GM18517 (cell line): ENCODE measurements at regions not wholly inside any gene's neighbourhood (a gene's known extent, or its start where the extent isn't known, plus 50 kb on each side); places are given as distances from the start of the nearest gene placed in this dataset.
"Not testable (repeated sequence)": the region's sequence is repeated elsewhere in the genome, so short reads cannot be mapped to it uniquely, and the experiment has no call there.

Experiments
- ATAC-seq: cut with Tn5 transposase; IDR thresholded peaks from one replicate; pipeline ENCODE4 v1.9.1; 2021; ENCODE audit warnings: mild to moderate bottlenecking, moderate library complexity; ENCODE audit not compliant: unreplicated experiment

DNA sequence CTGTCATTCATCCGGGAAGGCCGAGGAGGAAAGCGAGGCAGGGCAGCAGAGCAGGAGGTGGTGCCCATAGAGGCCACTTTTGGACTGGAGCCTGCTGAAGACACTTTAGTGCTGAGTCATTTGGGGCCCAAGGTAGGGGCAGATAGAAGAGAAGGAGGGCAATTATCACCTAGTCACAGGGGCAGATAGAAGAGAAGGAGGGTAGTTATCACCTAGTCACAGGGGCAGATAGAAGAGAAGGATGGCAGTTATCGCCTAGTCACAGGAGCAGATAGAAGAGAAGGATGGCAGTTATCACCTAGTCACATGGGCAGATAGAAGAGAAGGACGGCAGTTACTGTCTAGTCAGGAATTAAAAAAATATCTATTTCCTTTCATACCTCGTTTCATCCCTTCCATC lies 1372.6 kb downstream of the FOXD4L5 start:
- not testable (repeated sequence) for ATAC-seq

DNA sequence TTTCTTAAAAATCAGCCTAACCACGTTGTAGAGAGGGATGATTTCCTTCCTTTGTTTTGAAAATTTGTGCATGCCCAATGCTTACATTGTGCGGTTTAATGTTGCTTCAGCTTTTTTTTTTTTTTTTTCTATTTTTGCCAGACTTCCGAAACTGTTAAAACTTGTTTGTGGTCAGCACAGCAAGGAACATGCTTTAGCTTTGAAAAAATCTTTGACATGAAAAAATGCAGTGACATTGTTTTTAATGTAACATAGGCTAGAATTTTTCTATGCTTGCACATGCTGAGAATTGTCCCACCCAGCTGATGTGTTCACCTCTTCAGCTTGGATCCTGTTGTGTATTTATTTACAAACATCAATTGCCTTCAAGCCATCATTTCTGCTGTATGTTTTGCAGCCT lies 1375.9 kb downstream of the FOXD4L5 start:
- not testable (repeated sequence) for ATAC-seq

GRCh38 chr9:63899637-63900190 lies 1385.3 kb downstream of the FOXD4L5 start:
- not testable (repeated sequence) for ATAC-seq

DNA sequence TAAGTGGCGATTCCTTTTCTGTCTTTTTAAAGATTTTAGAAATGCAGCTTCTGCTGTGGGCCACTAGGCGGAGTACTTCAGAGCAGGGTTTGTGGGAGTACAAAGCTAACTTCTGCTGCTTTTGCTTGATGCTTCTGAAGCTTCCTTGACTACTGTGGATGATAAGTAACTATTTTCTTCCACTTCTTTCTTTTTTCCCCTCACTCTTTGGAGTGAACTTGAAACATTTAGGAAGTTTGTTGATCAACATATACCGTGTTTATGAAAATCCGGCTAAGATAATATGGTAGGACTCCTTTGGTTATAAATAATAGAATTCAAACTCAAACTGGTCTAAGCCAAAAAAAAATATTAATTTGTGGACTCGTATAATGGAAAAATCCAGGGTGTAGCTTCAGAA lies 1403.6 kb downstream of the FOXD4L5 start:
- ATAC-seq, result not testable (repeated sequence)

- ATAC-seq, result not testable (repeated sequence)
Observed at GRCh38 chr9:63876380-63876779, 1408.6 kb downstream of the FOXD4L5 start.

GRCh38 chr9:63859475-63860215 lies 1425.4 kb downstream of the FOXD4L5 start:
- ATAC-seq, result no peak

- not testable (repeated sequence) for ATAC-seq
Observed at GRCh38 chr9:63859090-63859474, 1425.9 kb downstream of the FOXD4L5 start.

- not testable (repeated sequence) for ATAC-seq
Observed at GRCh38 chr9:63853140-63853751, 1431.8 kb downstream of the FOXD4L5 start.

DNA sequence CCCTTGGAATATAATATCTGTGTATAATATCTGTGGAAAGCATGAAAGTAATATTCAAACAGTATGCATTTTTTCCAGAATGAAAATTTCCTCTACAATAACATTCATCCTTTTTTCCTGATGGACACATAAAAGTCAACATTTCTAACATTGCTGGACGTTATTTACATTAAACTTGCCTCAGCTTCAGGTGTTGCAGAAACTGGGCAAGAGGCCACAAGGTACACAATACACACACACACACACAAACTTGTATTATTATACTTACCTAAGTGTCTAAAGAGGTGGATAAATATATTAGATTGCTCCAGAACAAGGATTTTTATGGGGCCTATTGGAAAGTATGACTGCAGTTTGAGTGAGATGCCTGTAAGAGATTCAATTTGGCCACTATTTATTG lies 1460.2 kb downstream of the FOXD4L5 start:
- ATAC-seq, result not testable (repeated sequence)

DNA sequence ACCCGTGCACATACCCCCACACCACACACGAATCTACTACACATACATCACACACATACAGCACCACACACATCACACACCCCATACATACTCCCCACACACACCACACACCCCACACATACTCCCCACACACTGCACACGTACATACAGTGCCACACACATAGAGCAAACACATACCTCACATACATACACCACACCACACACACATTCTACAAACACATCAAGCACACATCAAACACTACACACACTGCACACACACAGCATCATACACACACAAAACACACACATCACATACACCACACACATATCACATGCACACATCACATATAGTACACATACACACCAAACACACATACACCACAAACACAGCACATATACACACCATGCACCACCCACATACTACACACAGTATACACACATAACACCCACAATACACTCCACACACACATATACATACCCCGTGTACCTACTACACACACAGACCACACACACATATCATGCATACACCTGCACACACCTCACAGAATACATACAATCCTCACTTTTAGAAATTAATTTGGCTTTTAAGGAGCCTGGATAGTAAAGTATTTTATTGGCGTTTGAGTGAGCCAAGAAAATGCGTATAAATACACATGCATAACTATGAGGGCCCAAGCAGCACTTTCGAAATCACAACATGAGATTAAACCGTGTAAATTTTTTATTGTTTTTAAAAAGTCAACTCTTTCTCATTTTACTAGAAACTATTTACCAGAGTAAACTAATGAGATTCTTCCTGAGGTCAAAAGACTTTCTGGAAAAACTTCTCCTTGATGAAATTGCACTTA lies 1461.4 kb downstream of the FOXD4L5 start:
- ATAC-seq, result not testable (repeated sequence)

GRCh38 chr9:63822615-63823374 lies 1462.2 kb downstream of the FOXD4L5 start:
- ATAC-seq, result not testable (repeated sequence)

DNA sequence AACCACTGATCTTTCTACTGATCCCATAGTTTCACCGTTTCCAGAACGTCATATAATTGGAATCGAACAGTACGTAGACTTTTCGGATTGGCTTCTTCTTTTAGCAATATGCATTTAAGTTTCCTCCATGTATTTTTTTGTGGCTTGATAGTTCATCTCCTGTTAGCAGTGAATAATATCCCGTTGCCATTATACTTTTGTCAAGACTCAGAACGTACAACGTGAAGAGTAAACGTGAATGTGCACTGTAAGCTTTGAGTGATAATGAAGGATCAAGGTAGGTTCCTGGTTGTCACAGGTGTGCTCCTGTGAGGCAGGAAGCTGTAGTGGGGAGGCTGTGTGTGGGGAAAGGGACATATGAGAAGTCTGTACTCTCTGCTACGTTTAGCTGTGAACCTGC lies 1463.7 kb downstream of the FOXD4L5 start:
- not testable (repeated sequence) for ATAC-seq

GRCh38 chr9:63820882-63821281 lies 1464.1 kb downstream of the FOXD4L5 start:
- not testable (repeated sequence) for ATAC-seq

- not testable (repeated sequence) for ATAC-seq
Observed at GRCh38 chr9:63820383-63820782, 1464.6 kb downstream of the FOXD4L5 start.

DNA sequence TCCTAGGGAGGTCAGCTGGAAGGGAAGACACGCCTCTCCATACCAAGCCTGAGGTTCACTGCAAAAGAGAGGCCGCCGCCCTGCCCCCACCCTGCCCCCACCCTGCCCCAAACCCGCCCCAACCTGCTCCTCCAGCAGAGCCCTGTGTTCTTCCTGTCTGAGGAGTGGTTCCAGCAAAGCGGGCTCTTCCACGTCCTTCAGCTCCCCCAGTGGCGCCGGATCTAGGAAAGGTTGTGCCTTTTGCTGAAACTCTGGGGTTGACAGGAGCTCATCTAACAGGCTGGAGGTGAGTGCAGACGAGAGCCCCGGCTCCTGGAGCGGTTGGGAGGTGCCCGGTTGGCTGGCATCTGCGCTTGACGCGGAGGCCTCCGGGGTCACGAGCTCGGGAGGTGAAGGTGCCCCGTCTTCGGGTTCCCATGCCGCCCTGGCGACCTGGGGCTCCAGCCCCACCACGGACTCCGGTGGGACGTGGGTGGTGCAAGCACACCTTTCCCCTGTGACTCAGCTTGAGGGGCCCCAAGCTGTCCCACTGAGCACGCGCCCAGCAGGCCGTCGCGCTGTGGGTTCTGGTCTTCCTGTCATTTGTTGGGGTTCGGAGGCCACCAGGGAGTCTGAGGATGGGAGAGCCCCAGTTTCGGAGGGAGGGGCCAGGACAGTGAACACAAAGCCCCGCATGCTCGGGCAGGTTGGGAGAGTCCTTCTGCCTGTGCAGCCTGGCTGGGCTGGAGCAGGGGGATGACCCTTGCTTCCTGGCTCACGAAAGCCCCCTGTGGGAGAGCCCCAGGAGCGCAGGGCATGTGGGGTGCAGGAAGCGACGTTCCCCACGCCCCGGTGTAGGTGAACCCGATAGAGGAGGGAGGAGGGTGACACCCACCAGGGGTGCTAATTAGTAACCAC lies 1467.1 kb downstream of the FOXD4L5 start:
- peak; percentile 67 for ATAC-seq

GRCh38 chr9:63816751-63817621 lies 1468.0 kb downstream of the FOXD4L5 start:
- peak; percentile 70 for ATAC-seq

DNA sequence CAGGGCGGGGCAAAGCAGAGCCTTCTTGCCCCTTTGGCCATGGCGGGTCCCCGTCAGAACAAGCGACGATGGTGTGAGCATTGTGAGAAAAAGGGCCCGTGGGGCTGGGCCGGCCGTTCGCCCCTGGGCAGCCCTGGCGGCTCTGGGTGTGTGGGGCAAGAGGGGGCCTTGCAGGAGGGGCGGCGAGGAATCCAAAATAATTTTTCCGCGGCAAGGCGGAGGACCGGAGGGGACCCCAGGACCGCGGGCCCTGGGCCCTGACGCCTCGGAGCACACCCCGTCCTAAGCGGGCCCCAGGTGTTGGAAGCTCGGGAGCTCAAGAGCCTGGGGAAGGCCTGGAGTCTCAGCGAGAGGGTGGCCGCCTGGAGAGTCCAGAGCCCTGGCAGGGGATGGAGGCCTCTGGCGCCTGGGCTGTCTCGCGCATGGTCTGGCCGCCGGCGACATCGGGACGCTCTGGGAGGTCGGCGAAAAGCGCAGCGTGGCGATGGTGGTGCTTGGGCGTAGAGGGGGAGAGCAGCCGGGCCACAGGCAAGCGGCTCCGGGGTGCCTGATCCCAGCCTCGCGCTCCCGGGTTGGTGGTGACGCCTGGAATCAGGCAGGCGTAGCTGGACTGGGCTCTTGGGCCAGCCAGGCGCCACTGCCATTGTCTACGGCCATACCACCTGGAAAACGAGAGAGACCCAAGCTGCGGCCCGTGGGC lies 1469.9 kb downstream of the FOXD4L5 start:
- ATAC-seq, result not testable (repeated sequence)
